ENCODE measurements at regions not wholly inside any gene's neighbourhood (a gene's known extent, or its start where the extent isn't known, plus 50 kb on each side); places are given as distances from the start of the nearest gene placed in this dataset.

GRCh38 chr2:119065146-119065545, 93.4 kb downstream of the C1QL2 start:
- no peak for TF ChIP-seq CTCF (IDR thresholded peaks at IDR 0.05; ENCODE audit: low read depth, low read length)
- TF ChIP-seq POLR2A (IDR thresholded peaks at IDR 0.05; ENCODE audit: extremely low read depth, insufficient read length), result no peak

Measured in NB4 (cell line).